Ovary (tissue), 7 donors: ENCODE measurements at regions not wholly inside any gene's neighbourhood (a gene's known extent, or its start where the extent isn't known, plus 50 kb on each side); places are given as distances from the start of the nearest gene placed in this dataset.

Experiments
- DNase-seq, 5 donors: peaks; one replicate each; pipeline ENCODE4 v3.0.0-alpha.2; 2019 to 2020
- H3K27ac ChIP-seq, 2 donors: fragments of 200-600 bp; one replicate each; pipeline versions ENCODE4 v1.5.1 to v1.8.0; 2019 to 2022
- H3K27me3 ChIP-seq: fragments of 200-600 bp; one replicate; pipeline ENCODE4 v1.8.0; 2022
- H3K36me3 ChIP-seq: fragments of 200-600 bp; sonication (generic); one replicate; pipeline ENCODE4 v1.5.1; 2019
- H3K4me1 ChIP-seq: one replicate; pipeline ENCODE4 v1.8.1; 2013; ENCODE audit warnings: mild to moderate bottlenecking, moderate library complexity; ENCODE audit not compliant: insufficient read depth
- H3K4me3 ChIP-seq: fragments of 200-600 bp; sonication (generic); one replicate; pipeline ENCODE4 v1.5.1; 2017
- H3K9me3 ChIP-seq, 2 donors: fragments of 200-600 bp in 1 of 2; sonication (generic) in 1 of 2; one replicate each; pipeline versions ENCODE4 v1.5.1 to v1.8.1; 2013 to 2019; ENCODE audit warnings: mild to moderate bottlenecking in 1 of 2, moderate library complexity in 1 of 2
- CTCF ChIP-seq, 3 donors: fragments of 450-650 bp in 2 of 3; fragments of 200-600 bp in 1 of 3; IDR thresholded peaks; one replicate each; pipeline versions ENCODE4 v1.5.1 to v1.8.0; 2016 to 2022; ENCODE audit warnings: antibody characterized with exemption in 3 of 3, mild to moderate bottlenecking in 1 of 3
- EP300 ChIP-seq: sonication (generic); formaldehyde crosslinking; IDR thresholded peaks from one replicate; pipeline ENCODE4 v1.6.1; 2017; ENCODE audit warnings: antibody characterized with exemption
- POLR2A ChIP-seq: fragments of 450-650 bp; IDR thresholded peaks from one replicate; pipeline ENCODE4 v1.6.1; 2017; ENCODE audit warnings: antibody characterized with exemption, mild to moderate bottlenecking, moderate library complexity
- WGBS, 3 donors: extraction: QIAGEN DNeasy Blood & Tissue Kit in 1 of 3; methylation state at CpG; one replicate each; pipeline versions ENCODE4 v1.1.5 to v1.1.7; 2013 to 2017; 5-methylcytosine and 5-hydroxymethylcytosine counted together
- intact Hi-C, 4 donors: fragments of 100-400 bp; cut with DNase I; formaldehyde crosslinking; loops; one replicate each; pipeline versions ENCODE4 v1.11.0 to v1.15.1; 2022 to 2023
- donor health status: DM: no; HTN: no; CAD: no; lungs with moderate emphysema.
- donor health status: DM: no; HTN: no; CAD: no.
- donor health status: Bipolar disorder and iron deficiency.
- donor health status: DM: no; HTN: no; CAD: no.
- donor health status: DM: yes; HTN: yes; CAD: no.

- Histone ChIP-seq H3K27ac (no peak overlapping the region), H3K36me3 (no peaks in the 10 kb centered on the region), H3K27me3 (no peaks in the 10 kb centered on the region), H3K4me3 (no peak overlapping the region), H3K4me1 (no peaks in the 10 kb centered on the region), H3K9me3 (no peaks in the 10 kb centered on the region)
- WGBS, 3 donors: 69 to 93% (median 75%) methylated on average over 1 of the region's 1 CpG
- DNase-seq: no peak
- no peak for TF ChIP-seq POLR2A
- intact Hi-C loops: no loop called here
Observed at GRCh38 chr20:43857932-43858331, 56.7 kb upstream of the TOX2 start.

GRCh38 chr20:43857127-43857526 lies 57.5 kb upstream of the TOX2 start:
- no peak for TF ChIP-seq CTCF (IDR thresholded peaks at IDR 0.05)
- no peak for TF ChIP-seq POLR2A
- no peak for TF ChIP-seq EP300
- no peak overlapping the region for H3K4me3 ChIP-seq
- intact Hi-C loops: no loop called here
- no peaks in the 10 kb centered on the region for H3K4me1 ChIP-seq
- no peaks in the 10 kb centered on the region for H3K9me3 ChIP-seq
- H3K36me3 ChIP-seq: no peaks in the 10 kb centered on the region
- no peaks in the 10 kb centered on the region for H3K27me3 ChIP-seq
- no peak for DNase-seq
- H3K27ac ChIP-seq: no peak overlapping the region

GRCh38 chr20:43855803-43856202 lies 58.8 kb upstream of the TOX2 start:
- Histone ChIP-seq H3K27me3 (no peaks in the 10 kb centered on the region), H3K27ac (no peak overlapping the region), H3K36me3 (no peaks in the 10 kb centered on the region), H3K4me1 (no peaks in the 10 kb centered on the region), H3K4me3 (no peak overlapping the region), H3K9me3 (no peaks in the 10 kb centered on the region)
- intact Hi-C loops: no loop called here
- WGBS, 3 donors: 89 to 96% (median 89%) methylated on average over 1 of the region's 1 CpG
- no peak for DNase-seq
- TF ChIP-seq CTCF (IDR thresholded peaks at IDR 0.05) (no peak), POLR2A (no peak)

GRCh38 chr20:43853918-43854317 lies 60.7 kb upstream of the TOX2 start:
- Histone ChIP-seq H3K27ac (no peak overlapping the region), H3K4me1 (no peaks in the 10 kb centered on the region), H3K9me3 (no peaks in the 10 kb centered on the region), H3K27me3 (no peaks in the 10 kb centered on the region), H3K4me3 (no peak overlapping the region), H3K36me3 (no peaks in the 10 kb centered on the region)
- DNase-seq: no peak
- WGBS, 3 donors: 90 to 99% (median 93%) methylated on average over 6 of the region's 6 CpGs
- intact Hi-C loops: no loop called here
- TF ChIP-seq CTCF (IDR thresholded peaks at IDR 0.05) (no peak), POLR2A (no peak), EP300 (no peak)

- TF ChIP-seq CTCF (IDR thresholded peaks at IDR 0.05): no peak
- TF ChIP-seq EP300: no peak
- no peak for TF ChIP-seq POLR2A
- WGBS, 3 donors: 81 to 90% (median 84%) methylated on average over 9 of the region's 9 CpGs
- intact Hi-C loops: no loop called here
- no peaks in the 10 kb centered on the region for H3K36me3 ChIP-seq
- H3K9me3 ChIP-seq: no peaks in the 10 kb centered on the region
- H3K27me3 ChIP-seq: no peaks in the 10 kb centered on the region
- no peaks in the 10 kb centered on the region for H3K4me1 ChIP-seq
- no peak overlapping the region for H3K27ac ChIP-seq
- no peak overlapping the region for H3K4me3 ChIP-seq
- DNase-seq: no peak
Observed at GRCh38 chr20:43853174-43853803, 61.4 kb upstream of the TOX2 start.
